H9 (cell line): ENCODE measurements at regions not wholly inside any gene's neighbourhood (a gene's known extent, or its start where the extent isn't known, plus 50 kb on each side); places are given as distances from the start of the nearest gene placed in this dataset.

Experiments used
- DNase-seq: peaks from one replicate; pipeline ENCODE4 v3.0.0-alpha.2; 2017
- H2AFZ ChIP-seq: one replicate; pipeline ENCODE4 v1.6.1; 2013; ENCODE audit warnings: mild to moderate bottlenecking, low read length, control low read depth, moderate library complexity
- H2AK5ac ChIP-seq: 2 replicates; pipeline ENCODE4 v1.6.1; 2013; ENCODE audit warnings: low read length, control low read depth, mixed read lengths; ENCODE audit not compliant: insufficient read length
- H2BK120ac ChIP-seq: one replicate; pipeline ENCODE4 v1.6.1; 2013; ENCODE audit warnings: low read depth, mild to moderate bottlenecking, low read length, control low read depth, inconsistent platforms; ENCODE audit not compliant: poor library complexity, severe bottlenecking
- H2BK12ac ChIP-seq: 2 replicates; pipeline ENCODE4 v1.6.1; 2013; ENCODE audit warnings: low read length, control low read depth, mixed read lengths, low read depth; ENCODE audit not compliant: insufficient read length
- H2BK15ac ChIP-seq: 2 replicates; pipeline ENCODE4 v1.6.1; 2013; ENCODE audit warnings: low read depth, low read length, control low read depth
- H2BK20ac ChIP-seq: one replicate; pipeline ENCODE4 v1.6.1; 2013; ENCODE audit warnings: low read depth, mild to moderate bottlenecking, low read length, control low read depth, inconsistent platforms; ENCODE audit not compliant: poor library complexity, severe bottlenecking
- H2BK5ac ChIP-seq: 2 replicates; pipeline ENCODE4 v1.6.1; 2013; ENCODE audit warnings: low read length, control low read depth, mixed read lengths; ENCODE audit not compliant: insufficient read length
- H3K14ac ChIP-seq: 2 replicates; pipeline ENCODE4 v1.6.1; 2013; ENCODE audit warnings: low read length, control low read depth; ENCODE audit not compliant: insufficient read depth
- H3K18ac ChIP-seq: 2 replicates; pipeline ENCODE4 v1.6.1; 2013; ENCODE audit warnings: low read depth, mild to moderate bottlenecking, mixed read lengths, low read length, control low read depth; ENCODE audit not compliant: insufficient read length
- H3K23ac ChIP-seq: 2 replicates; pipeline ENCODE4 v1.6.1; 2013; ENCODE audit warnings: low read length, control low read depth, mixed read lengths, low read depth; ENCODE audit not compliant: insufficient read length
- H3K23me2 ChIP-seq: 2 replicates; pipeline ENCODE4 v1.6.1; 2013; ENCODE audit warnings: low read depth, mild to moderate bottlenecking, mixed read lengths, low read length, control low read depth; ENCODE audit not compliant: insufficient read length, poor library complexity, severe bottlenecking
- H3K27ac ChIP-seq: 2 replicates; pipeline ENCODE4 v1.5.1; 2013; ENCODE audit warnings: low read length, control low read depth, mixed read lengths, low read depth; ENCODE audit not compliant: insufficient read length
- H3K27me3 ChIP-seq: 2 replicates; pipeline ENCODE4 v1.6.1; 2013; ENCODE audit warnings: low read length, control low read depth, inconsistent platforms; ENCODE audit not compliant: insufficient read depth
- H3K4ac ChIP-seq: 2 replicates; pipeline ENCODE4 v1.6.1; 2013; ENCODE audit warnings: low read depth, mild to moderate bottlenecking, control low read depth, inconsistent platforms, low read length, moderate library complexity
- H3K4me1 ChIP-seq: 2 replicates; pipeline ENCODE4 v1.6.1; 2013; ENCODE audit warnings: low read length, control low read depth, inconsistent platforms; ENCODE audit not compliant: insufficient read depth
- H3K4me2 ChIP-seq: 2 replicates; pipeline ENCODE4 v1.6.1; 2013; ENCODE audit warnings: low read length, control low read depth, mixed read lengths; ENCODE audit not compliant: insufficient read length, insufficient read depth
- H3K56ac ChIP-seq: 2 replicates; pipeline ENCODE4 v1.6.1; 2013; ENCODE audit warnings: low read depth, mild to moderate bottlenecking, mixed read lengths, low read length, control low read depth; ENCODE audit not compliant: insufficient read length
- H3K79me1 ChIP-seq: 2 replicates; pipeline ENCODE4 v1.6.1; 2013; ENCODE audit warnings: low read depth, mild to moderate bottlenecking, moderate library complexity, low read length, control low read depth, inconsistent platforms; ENCODE audit not compliant: insufficient read depth, poor library complexity, severe bottlenecking
- H3K79me2 ChIP-seq: 2 replicates; pipeline ENCODE4 v1.6.1; 2013; ENCODE audit warnings: low read length, control low read depth, inconsistent platforms; ENCODE audit not compliant: insufficient read depth
- H3K9ac ChIP-seq: 2 replicates; pipeline ENCODE4 v1.6.1; 2013; ENCODE audit warnings: low read length, control low read depth, mixed read lengths; ENCODE audit not compliant: insufficient read length; ENCODE audit errors: extremely low read depth
- H3K9me3 ChIP-seq: one replicate; pipeline ENCODE4 v1.6.1; 2013; ENCODE audit warnings: low read depth, low read length, inconsistent platforms; ENCODE audit not compliant: control insufficient read depth
- H3T11ph ChIP-seq: one replicate; pipeline ENCODE4 v1.6.1; 2013; ENCODE audit warnings: mild to moderate bottlenecking, low read length, control low read depth, inconsistent platforms
- H4K20me1 ChIP-seq: one replicate; pipeline ENCODE4 v1.6.1; 2013; ENCODE audit not compliant: control insufficient read depth, insufficient read length, insufficient read depth
- H4K5ac ChIP-seq: 2 replicates; pipeline ENCODE4 v1.6.1; 2013; ENCODE audit warnings: low read depth, mild to moderate bottlenecking, mixed read lengths, low read length, control low read depth; ENCODE audit not compliant: insufficient read length
- H4K8ac ChIP-seq: replicated peaks from 2 replicates; pipeline ENCODE4 v1.6.1; 2013; ENCODE audit warnings: low read length, control low read depth, mixed read lengths, low read depth; ENCODE audit not compliant: insufficient read length
- H4K91ac ChIP-seq: 2 replicates; pipeline ENCODE4 v1.6.1; 2013; ENCODE audit warnings: low read depth, mild to moderate bottlenecking, moderate library complexity, mixed read lengths, low read length, control low read depth; ENCODE audit not compliant: insufficient read length
- H3K27ac Mint-ChIP-seq, 3 experiments: 2 replicates in 2 of 3; 3 replicates in 1 of 3; pipeline ENCODE4 v1.8.0; 2020 to 2021; ENCODE audit warnings: mixed read lengths in 3 of 3, mild to moderate bottlenecking in 1 of 3, moderate library complexity in 1 of 3
- H3K27me3 Mint-ChIP-seq: 2 replicates; pipeline ENCODE4 v1.8.0; 2021; ENCODE audit warnings: low read depth, mild to moderate bottlenecking, moderate library complexity, mixed read lengths
- H3K36me3 Mint-ChIP-seq, 3 experiments: 2 replicates in 2 of 3; 3 replicates in 1 of 3; pipeline ENCODE4 v1.8.0; 2020 to 2021; ENCODE audit warnings: low read depth in 3 of 3, mixed read lengths in 3 of 3; ENCODE audit not compliant: insufficient read depth in 1 of 3
- H3K4me1 Mint-ChIP-seq, 2 experiments: 2 replicates each; pipeline ENCODE4 v1.8.0; 2020; ENCODE audit warnings: mixed read lengths in 2 of 2
- H3K4me3 Mint-ChIP-seq, 2 experiments: 2 replicates in 1 of 2; 3 replicates in 1 of 2; pipeline ENCODE4 v1.8.0; 2020 to 2021; ENCODE audit warnings: mild to moderate bottlenecking in 2 of 2, mixed read lengths in 2 of 2, moderate library complexity in 1 of 2
- H3K9me3 Mint-ChIP-seq, 2 experiments: 2 replicates in 1 of 2; 3 replicates in 1 of 2; pipeline ENCODE4 v1.8.0; 2020; ENCODE audit warnings: mild to moderate bottlenecking in 2 of 2, mixed read lengths in 2 of 2, moderate library complexity in 1 of 2
- CTCF ChIP-seq: fragments of 200-600 bp; sonication (generic); conservative IDR thresholded peaks from 3 replicates; pipeline ENCODE4 v1.8.0; 2021; ENCODE audit warnings: antibody characterized with exemption, mild to moderate bottlenecking
- WGBS: extraction: QIAGEN DNeasy Blood & Tissue Kit; methylation state at CpG from one replicate; pipeline ENCODE4 v1.1.7; 2013; ENCODE audit warnings: missing lambda C conversion rate, low lambda C conversion rate, mixed read lengths; ENCODE audit not compliant: insufficient read length; ENCODE audit errors: extremely low coverage; 5-methylcytosine and 5-hydroxymethylcytosine counted together

GRCh38 chr5:61964201-61964600 is 341.8 kb upstream of the KIF2A start:
- Histone ChIP-seq H3K4me1 (no peaks in the 10 kb centered on the region; the same call in 1 of the 2 replicates), H3K23ac (no peak overlapping the region), H3K9me3 (no peaks in the 10 kb centered on the region), H2BK12ac (no peak overlapping the region), H3K27me3 (no peaks in the 10 kb centered on the region), H4K91ac (no peak overlapping the region), H2AK5ac (no peak overlapping the region), H3K27ac (no peak overlapping the region), H3K4ac (no peak overlapping the region), H2BK15ac (no peak overlapping the region), H3K9ac (no peak overlapping the region), H3K14ac (no peak overlapping the region), H4K5ac (no peak overlapping the region), H3K79me2 (no peaks in the 10 kb centered on the region), H2BK20ac (no peak overlapping the region), H2AFZ (no peak overlapping the region), H3K23me2 (no peaks in the 10 kb centered on the region), H3K79me1 (no peaks in the 10 kb centered on the region), H3K18ac (no peak overlapping the region), H2BK120ac (no peak overlapping the region), H2BK5ac (no peak overlapping the region), H4K20me1 (no peaks in the 10 kb centered on the region), H3K4me2 (no peak overlapping the region), H4K8ac (no peak overlapping the region), H3T11ph (no peak overlapping the region), H3K56ac (no peak overlapping the region)
- no peak for DNase-seq
- peaks cover 11 to 15% of the 10 kb centered on the region in 2 experiments for H3K4me1 Mint-ChIP-seq
- no peak overlapping the region for H3K27ac Mint-ChIP-seq
- no peaks in the 10 kb centered on the region for H3K9me3 Mint-ChIP-seq
- no peaks in the 10 kb centered on the region; the same call in 1 of the 2 replicates for H3K27me3 Mint-ChIP-seq
- WGBS: no CpG with 5 or more reads among the region's 2 CpGs
- TF ChIP-seq CTCF: no peak
- H3K4me3 Mint-ChIP-seq: no peak overlapping the region
- H3K36me3 Mint-ChIP-seq: no peaks in the 10 kb centered on the region
